Skin of body (tissue), 1 donor: ENCODE measurements at regions not wholly inside any gene's neighbourhood (a gene's known extent, or its start where the extent isn't known, plus 50 kb on each side); places are given as distances from the start of the nearest gene placed in this dataset.
A peak's percentile ranks its signal among the peaks of the same experiment; 100 is the strongest.
"Not testable (repeated sequence)": the region's sequence is repeated elsewhere in the genome, so short reads cannot be mapped to it uniquely, and the experiment has no call there.

ENCODE experiments used
- DNase-seq: peaks from one replicate; lab custom pipeline; 2025; lab: John Stamatoyannopoulos, UW

- DNase-seq = no peak
Observed at GRCh38 chr2:20949256-20949655, 94.6 kb downstream of the APOB start.

- no peak for DNase-seq
Observed at GRCh38 chr2:20946468-20946867, 97.4 kb downstream of the APOB start.

GRCh38 chr2:20943721-20944120, 100.2 kb downstream of the APOB start:
- DNase-seq = not testable (repeated sequence)

- no peak for DNase-seq
Observed at GRCh38 chr2:20942646-20943125, 101.2 kb downstream of the APOB start.

- no peak for DNase-seq
Observed at GRCh38 chr2:20940856-20941255, 103.0 kb downstream of the APOB start.

GRCh38 chr2:20939931-20940795, 103.7 kb downstream of the APOB start:
- no peak for DNase-seq

GRCh38 chr2:20937353-20937752, 106.5 kb downstream of the APOB start:
- DNase-seq = no peak

GRCh38 chr2:20935168-20935775, 108.6 kb downstream of the APOB start:
- DNase-seq = no peak

GRCh38 chr2:20934236-20934635, 109.6 kb downstream of the APOB start:
- peak; percentile 20 for DNase-seq

- no peak for DNase-seq
Observed at GRCh38 chr2:20933714-20934113, 110.2 kb downstream of the APOB start.

- no peak for DNase-seq
Observed at GRCh38 chr2:20931346-20931745, 108.4 kb upstream of the LDAH start.

GRCh38 chr2:20930928-20931327, 108.0 kb upstream of the LDAH start:
- DNase-seq = no peak

- DNase-seq = no peak
Observed at GRCh38 chr2:20929721-20930120, 106.8 kb upstream of the LDAH start.

- DNase-seq = no peak
Observed at GRCh38 chr2:20928617-20929016, 105.7 kb upstream of the LDAH start.

GRCh38 chr2:20925265-20925889, 102.5 kb upstream of the LDAH start:
- no peak for DNase-seq

GRCh38 chr2:20919297-20919800, 96.4 kb upstream of the LDAH start:
- no peak for DNase-seq

- no peak for DNase-seq
Observed at GRCh38 chr2:20917719-20918572, 95.0 kb upstream of the LDAH start.

- DNase-seq = no peak
Observed at GRCh38 chr2:20917287-20917660, 94.4 kb upstream of the LDAH start.

- DNase-seq = no peak
Observed at GRCh38 chr2:20916604-20917286, 93.8 kb upstream of the LDAH start.

- DNase-seq = no peak
Observed at GRCh38 chr2:20915271-20915670, 92.4 kb upstream of the LDAH start.

GRCh38 chr2:20914771-20915170, 91.9 kb upstream of the LDAH start:
- no peak for DNase-seq
